ENCODE measurements at regions not wholly inside any gene's neighbourhood (a gene's known extent, or its start where the extent isn't known, plus 50 kb on each side); places are given as distances from the start of the nearest gene placed in this dataset.

DNA sequence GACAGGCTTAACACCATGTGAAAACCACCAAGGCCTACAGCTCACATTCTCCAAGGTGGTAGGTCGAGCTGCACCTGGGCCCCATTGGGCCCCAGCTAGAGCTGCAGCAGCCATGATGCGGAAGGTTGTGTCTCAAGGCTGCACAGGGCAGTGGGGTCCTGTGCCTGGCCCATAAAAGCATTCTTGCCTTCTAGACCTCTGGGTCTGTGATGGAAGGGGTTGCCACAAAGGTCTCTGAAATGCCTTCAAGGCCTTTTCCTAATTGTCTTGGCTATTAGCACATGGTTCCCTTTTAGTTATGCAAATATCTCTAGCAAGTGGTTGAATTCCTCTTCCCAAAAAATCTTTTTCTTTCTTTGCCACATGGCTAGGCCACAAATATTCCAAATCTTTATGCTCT, 52.5 kb upstream of the C11orf58 start:
- intact Hi-C loops (cut with DNase I; ENCODE audit: low total_unique reads): no loop called here
- 71 to 75% methylated on average over 1 to 2 of the region's 2 CpGs for WGBS, 2 donors

DNA sequence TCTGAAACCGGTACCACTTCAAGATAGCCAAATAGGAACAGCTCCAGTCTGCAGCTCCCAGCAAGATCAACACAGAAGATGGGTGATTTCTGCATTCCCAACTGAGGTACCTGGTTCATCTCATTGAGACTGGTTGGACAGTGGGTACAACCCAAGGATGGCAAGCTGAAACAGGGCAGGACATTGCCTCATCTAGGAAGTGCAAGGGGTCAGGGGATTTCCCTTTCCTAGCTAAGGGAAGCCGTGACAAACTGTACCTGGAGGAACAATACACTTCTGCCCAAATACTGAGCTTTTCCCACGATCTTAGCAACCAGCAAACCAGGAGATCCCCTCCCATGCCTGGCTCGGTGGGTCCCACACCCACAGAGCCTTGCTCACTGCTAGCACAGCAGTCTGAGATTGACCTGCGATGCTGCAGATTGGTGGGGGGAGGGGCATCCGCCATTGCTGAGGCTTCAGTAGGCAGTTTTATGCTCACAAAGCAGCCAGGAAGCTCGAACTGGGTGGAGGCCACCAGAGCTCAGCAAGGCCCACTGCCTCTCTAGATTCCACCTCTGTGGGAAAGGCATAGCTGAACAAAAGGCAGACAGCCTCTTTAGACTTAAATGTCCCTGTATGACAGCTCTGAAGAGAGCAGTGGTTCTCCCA, 59.9 kb upstream of the C11orf58 start:
- H3K4me3 ChIP-seq (ENCODE audit: low read depth, poor library complexity, severe bottlenecking): no peak overlapping the region
- intact Hi-C loops (cut with DNase I; ENCODE audit: low total_unique reads): no loop called here
- no peak for DNase-seq (ENCODE audit: low spot score in 2 of 2)
- TF ChIP-seq POLR2A (IDR thresholded peaks at IDR 0.05): no peak
- no peak for TF ChIP-seq CTCF (IDR thresholded peaks at IDR 0.05)
- WGBS, 2 donors: 59 to 68% methylated on average over 6 to 7 of the region's 7 CpGs

More for the DNA sequence above, 52.5 kb upstream of the C11orf58 start:
- no peak overlapping the region for H3K4me3 ChIP-seq (ENCODE audit: low read depth, poor library complexity, severe bottlenecking)
- no peak for TF ChIP-seq CTCF (IDR thresholded peaks at IDR 0.05)
- no peak for TF ChIP-seq POLR2A (IDR thresholded peaks at IDR 0.05)
- no peak for DNase-seq (ENCODE audit: low spot score in 2 of 2)

DNA sequence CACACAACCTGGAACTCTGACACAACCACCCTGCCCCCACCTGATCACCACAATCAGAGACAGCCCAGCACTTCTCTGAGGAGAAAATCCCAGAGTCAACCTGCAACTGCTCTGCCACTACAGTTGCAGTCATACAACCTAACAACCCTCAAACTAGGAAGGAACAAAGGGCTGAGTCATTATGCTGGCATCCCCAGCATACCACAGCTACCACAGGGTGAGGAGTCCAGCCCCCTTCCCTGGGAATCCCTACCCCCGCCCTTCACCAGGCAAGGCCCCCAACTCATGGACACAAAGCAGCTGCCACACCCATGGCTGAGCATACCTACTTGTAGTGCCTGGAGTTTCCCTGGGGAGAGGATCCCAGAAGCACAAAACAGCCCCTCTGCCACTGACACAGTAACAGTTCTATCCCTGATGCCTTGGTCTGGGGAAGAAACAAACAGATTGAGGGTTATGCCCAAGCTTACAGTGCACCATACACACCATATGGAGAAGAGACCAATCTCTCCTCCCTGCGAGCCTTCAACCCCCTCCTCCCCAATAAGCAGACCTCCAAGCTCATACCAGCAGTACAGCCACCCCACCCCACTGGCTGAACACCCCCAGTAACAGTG, 68.5 kb upstream of the C11orf58 start:
- H3K4me3 ChIP-seq (ENCODE audit: low read depth, poor library complexity, severe bottlenecking): no peak overlapping the region
- 72 to 80% methylated on average over 2 of the region's 2 CpGs for WGBS, 2 donors
- no peak for TF ChIP-seq POLR2A (IDR thresholded peaks at IDR 0.05)
- no peak for TF ChIP-seq CTCF (IDR thresholded peaks at IDR 0.05)
- intact Hi-C loops (cut with DNase I; ENCODE audit: low total_unique reads): no loop called here
- DNase-seq (ENCODE audit: low spot score in 2 of 2): no peak

DNA sequence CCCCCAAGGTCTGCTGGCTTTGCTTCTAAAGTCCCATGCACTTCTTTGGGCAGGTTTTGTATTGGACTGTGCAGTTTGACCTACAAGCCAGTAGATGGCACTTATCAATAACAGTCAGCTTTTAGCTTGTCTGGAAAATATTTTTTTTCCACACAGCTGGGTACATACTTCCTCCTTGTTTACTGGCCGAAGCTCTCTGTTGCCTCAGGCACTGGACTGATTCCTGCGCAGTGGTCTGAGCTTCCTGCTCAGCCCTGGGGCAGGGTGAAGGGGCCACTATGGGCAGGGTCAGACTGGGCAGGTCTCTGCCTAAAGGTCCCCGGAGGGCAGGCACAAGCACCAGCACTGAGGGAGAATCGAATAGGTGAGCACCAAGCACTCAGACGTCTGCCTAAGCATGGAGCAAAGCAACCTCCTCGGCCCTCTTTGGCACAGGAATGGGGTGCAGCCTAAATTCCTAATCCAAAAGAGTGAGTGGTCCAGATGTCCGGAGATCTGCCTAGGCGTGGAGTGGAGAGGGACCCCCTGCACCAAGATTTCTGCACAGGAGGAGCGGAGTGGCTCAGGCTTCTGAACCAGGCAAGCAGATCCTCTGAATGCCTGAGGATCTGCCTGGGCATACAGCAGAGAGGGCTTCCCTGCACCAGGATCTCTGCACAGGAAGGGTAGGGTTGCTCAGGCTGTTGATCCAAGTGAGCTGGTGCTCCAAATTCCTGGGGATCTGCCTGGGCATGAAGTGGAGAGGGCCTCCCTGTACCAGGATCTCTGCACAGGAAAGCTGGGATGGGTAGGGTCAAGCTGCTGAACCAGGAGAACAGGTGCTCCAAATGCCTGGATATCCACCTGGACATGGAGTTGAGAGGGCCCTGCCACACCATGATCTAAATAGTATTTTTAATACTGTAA, 105.9 kb upstream of the C11orf58 start:
- DNase-seq (ENCODE audit: low spot score in 2 of 2): no peak
- intact Hi-C loops (cut with DNase I; ENCODE audit: low total_unique reads): no loop called here
- H3K4me3 ChIP-seq (ENCODE audit: low read depth, poor library complexity, severe bottlenecking): no peak overlapping the region
- no peak for TF ChIP-seq CTCF (IDR thresholded peaks at IDR 0.05)
- no peak for TF ChIP-seq POLR2A (IDR thresholded peaks at IDR 0.05)
- WGBS, 2 donors: 68 to 76% methylated on average over 9 of the region's 9 CpGs

GRCh38 chr11:16630651-16631050, 107.8 kb upstream of the C11orf58 start:
- no peak for TF ChIP-seq POLR2A (IDR thresholded peaks at IDR 0.05)
- TF ChIP-seq CTCF (IDR thresholded peaks at IDR 0.05): no peak
- no peak overlapping the region for H3K4me3 ChIP-seq (ENCODE audit: low read depth, poor library complexity, severe bottlenecking)
- DNase-seq (ENCODE audit: low spot score in 2 of 2): no peak
- intact Hi-C loops (cut with DNase I; ENCODE audit: low total_unique reads): no loop called here
